Endometrium (tissue), 2 donors: ENCODE measurements at regions not wholly inside any gene's neighbourhood (a gene's known extent, or its start where the extent isn't known, plus 50 kb on each side); places are given as distances from the start of the nearest gene placed in this dataset.
"Not testable (repeated sequence)": the region's sequence is repeated elsewhere in the genome, so short reads cannot be mapped to it uniquely, and the experiment has no call there.

Experiments
- FAIRE-seq: peaks from 2 replicates; lab custom pipeline; 2012; peaks lifted over from hg19 to GRCh38; lab: Jason Lieb, UNC
- donor health status: control.
- donor health status: control.

- no peak for FAIRE-seq
Measured at GRCh38 chr10:65149878-65150277, 1628.7 kb downstream of the REEP3 start.

GRCh38 chr10:65166272-65166671, 1645.1 kb downstream of the REEP3 start:
- no peak for FAIRE-seq

- no peak for FAIRE-seq
Measured at GRCh38 chr10:65172249-65172648, 1651.0 kb downstream of the REEP3 start.

- no peak for FAIRE-seq
Measured at GRCh38 chr10:65176994-65177393, 1655.8 kb downstream of the REEP3 start.

- no peak for FAIRE-seq
Measured at GRCh38 chr10:65183236-65183635, 1662.0 kb downstream of the REEP3 start.

GRCh38 chr10:65186668-65187067, 1665.5 kb downstream of the REEP3 start:
- not testable (repeated sequence) for FAIRE-seq

GRCh38 chr10:65194126-65194525, 1672.9 kb downstream of the REEP3 start:
- FAIRE-seq: no peak

- FAIRE-seq: no peak
Measured at GRCh38 chr10:65194555-65194954, 1673.4 kb downstream of the REEP3 start.

GRCh38 chr10:65196111-65196510, 1674.9 kb downstream of the REEP3 start:
- FAIRE-seq: no peak

GRCh38 chr10:65197935-65198334, 1676.7 kb downstream of the REEP3 start:
- no peak for FAIRE-seq

- FAIRE-seq: no peak
Measured at GRCh38 chr10:65201491-65201890, 1680.3 kb downstream of the REEP3 start.

- no peak for FAIRE-seq
Measured at GRCh38 chr10:65204999-65205398, 1683.8 kb downstream of the REEP3 start.

- FAIRE-seq: no peak
Measured at GRCh38 chr10:65213170-65213569, 1692.0 kb downstream of the REEP3 start.

GRCh38 chr10:65219444-65219843, 1698.2 kb downstream of the REEP3 start:
- no peak for FAIRE-seq

- no peak for FAIRE-seq
Measured at GRCh38 chr10:65231148-65231547, 1694.7 kb upstream of the LRRTM3 start.

GRCh38 chr10:65234261-65234660, 1691.6 kb upstream of the LRRTM3 start:
- no peak for FAIRE-seq

GRCh38 chr10:65235266-65235665, 1690.6 kb upstream of the LRRTM3 start:
- FAIRE-seq: no peak

GRCh38 chr10:65235846-65236245, 1690.0 kb upstream of the LRRTM3 start:
- no peak for FAIRE-seq

GRCh38 chr10:65265451-65265954, 1660.3 kb upstream of the LRRTM3 start:
- FAIRE-seq: no peak

- FAIRE-seq: not testable (repeated sequence)
Measured at GRCh38 chr10:65269551-65269950, 1656.3 kb upstream of the LRRTM3 start.

GRCh38 chr10:65270969-65271368, 1654.9 kb upstream of the LRRTM3 start:
- FAIRE-seq: no peak

- no peak for FAIRE-seq
Measured at GRCh38 chr10:65273115-65273514, 1652.7 kb upstream of the LRRTM3 start.

- FAIRE-seq: no peak
Measured at GRCh38 chr10:65275296-65275695, 1650.5 kb upstream of the LRRTM3 start.

- no peak for FAIRE-seq
Measured at GRCh38 chr10:65284495-65285041, 1641.3 kb upstream of the LRRTM3 start.

GRCh38 chr10:65285726-65286125, 1640.1 kb upstream of the LRRTM3 start:
- FAIRE-seq: not testable (repeated sequence)
